Stimulated activated naive CD4-positive, alpha-beta T cell treated with Interleukin-2 at 50 U/mL for 16 hours (primary cell): ENCODE measurements at regions not wholly inside any gene's neighbourhood (a gene's known extent, or its start where the extent isn't known, plus 50 kb on each side); places are given as distances from the start of the nearest gene placed in this dataset.

ENCODE experiments used
- DNase-seq: peaks from one replicate; lab custom pipeline; 2025; lab: John Stamatoyannopoulos, UW

DNA sequence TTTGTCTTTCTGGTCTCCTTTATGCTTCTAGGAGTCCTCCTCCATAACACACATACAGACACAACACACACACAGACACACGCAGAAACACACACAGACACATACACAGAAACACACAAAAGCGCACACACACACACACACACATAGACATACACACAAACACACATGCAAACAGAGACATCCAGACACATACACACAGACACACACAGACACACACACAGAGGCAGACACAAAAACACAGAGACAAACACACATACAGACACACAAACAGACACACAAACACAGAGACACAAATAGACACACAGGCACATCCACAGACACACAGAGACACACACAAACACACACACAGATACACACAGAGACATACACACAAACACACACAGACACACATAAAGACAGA lies 220.2 kb downstream of the IRX2 start:
- DNase-seq: no peak

DNA sequence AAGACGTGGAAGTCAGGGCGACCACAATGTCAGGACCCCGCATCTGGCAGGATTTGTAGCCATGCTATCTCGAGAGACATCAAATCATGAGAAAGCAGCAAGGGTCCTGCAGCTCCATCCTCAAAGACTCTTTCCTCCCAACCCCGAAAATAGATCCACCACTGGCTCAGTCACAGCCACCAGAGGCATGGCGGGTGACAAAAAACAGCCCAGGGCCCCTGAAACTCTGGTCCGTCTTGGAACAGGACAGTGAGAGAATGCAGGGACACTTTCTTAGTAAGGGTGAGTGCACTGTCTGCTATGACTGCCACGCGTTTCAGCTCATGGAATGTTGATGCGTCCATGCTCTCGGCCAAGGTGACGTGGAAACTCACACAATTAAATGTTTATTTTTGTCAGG lies 220.9 kb downstream of the IRX2 start:
- no peak for DNase-seq

DNA sequence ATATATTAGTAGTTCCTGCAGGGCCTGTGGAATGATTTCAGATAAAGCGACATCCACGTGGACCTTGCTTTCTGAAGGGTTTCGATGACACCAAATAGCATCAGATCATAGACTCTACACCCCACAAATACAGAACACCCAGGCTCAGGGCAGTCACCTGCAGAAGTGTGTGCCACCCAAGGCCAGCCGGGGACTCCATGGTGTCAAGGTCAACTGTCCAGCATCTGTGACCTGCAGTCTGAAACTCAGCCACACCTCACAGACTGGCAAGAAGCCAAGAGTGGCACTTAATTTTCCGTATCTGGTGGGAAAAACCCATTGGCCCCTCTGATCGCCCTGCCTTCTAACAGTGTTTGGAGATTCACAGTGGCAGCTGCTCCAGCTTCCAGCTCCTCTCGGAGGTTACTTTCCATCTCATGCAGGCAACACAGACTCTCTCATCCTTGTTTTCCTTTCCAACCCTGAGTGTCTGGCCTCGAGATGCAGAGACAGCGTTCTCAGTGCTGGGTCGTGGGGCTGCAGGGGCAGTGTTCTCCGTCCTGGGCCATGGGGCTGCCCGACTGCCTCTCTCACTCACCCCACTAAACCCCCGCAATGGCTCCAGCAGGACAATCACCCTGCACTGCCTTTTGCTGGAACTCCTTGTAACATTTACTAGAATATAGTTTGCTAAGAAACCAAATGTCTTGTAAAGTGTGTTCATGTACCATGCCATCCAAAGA lies 221.9 kb downstream of the IRX2 start:
- DNase-seq: no peak

DNA sequence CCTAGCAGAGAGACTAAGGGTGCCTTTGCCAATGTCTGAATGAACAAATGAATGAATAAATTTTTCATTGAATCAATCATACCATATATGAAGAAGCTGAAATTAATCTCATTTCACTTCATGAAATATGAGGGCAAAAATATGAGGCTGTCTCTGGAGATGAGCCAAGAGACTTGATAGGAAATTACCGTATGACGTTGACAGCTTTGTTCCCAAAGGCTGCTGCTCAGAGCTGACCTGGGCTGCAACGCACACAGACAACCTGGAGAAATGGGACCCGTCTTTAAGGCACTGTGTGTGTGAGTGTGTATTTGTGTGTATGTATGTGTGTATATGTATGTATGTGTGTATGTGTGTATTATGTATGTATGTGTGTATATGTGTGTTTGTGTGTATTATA lies 226.1 kb downstream of the IRX2 start:
- no peak for DNase-seq

DNA sequence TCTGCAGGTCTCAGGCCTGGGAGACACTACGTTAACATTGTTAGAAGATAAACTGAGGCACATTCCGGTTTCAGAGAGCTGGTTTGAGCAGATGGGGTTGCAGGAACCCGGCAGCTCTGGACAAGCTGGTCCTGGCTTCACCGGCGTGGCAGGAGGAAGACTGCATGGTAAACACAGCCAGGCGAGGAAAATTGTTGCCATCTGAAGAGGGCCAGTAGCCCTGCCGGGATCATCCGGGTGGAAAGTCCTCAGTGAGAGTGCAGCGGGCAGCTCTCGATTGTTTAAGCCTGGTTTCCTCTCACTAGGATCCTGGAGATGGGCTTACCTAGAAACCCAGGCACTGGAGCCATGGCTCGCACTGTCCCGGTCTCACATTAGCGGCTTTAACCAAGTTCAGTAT lies 226.9 kb downstream of the IRX2 start:
- no peak for DNase-seq

DNA sequence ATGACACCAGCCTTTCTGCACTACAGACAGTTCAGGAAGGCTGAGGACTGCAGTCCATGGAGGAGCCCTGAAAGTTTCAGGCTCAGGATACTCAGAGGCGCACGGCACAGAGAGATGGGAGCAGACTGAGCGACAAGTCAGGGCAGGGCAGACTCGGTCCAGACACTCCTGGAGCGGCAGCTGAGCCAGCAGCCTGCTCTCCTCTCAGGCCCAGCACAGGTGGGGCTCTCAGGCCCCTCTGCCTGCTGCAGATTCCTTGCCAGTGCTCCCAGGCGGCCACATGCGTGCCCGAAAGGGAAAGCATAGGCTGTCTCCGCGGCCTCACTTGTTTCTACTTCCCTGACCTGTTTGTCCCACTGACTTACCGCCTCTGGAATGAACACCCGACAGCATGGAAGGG lies 228.3 kb downstream of the IRX2 start:
- no peak for DNase-seq

DNA sequence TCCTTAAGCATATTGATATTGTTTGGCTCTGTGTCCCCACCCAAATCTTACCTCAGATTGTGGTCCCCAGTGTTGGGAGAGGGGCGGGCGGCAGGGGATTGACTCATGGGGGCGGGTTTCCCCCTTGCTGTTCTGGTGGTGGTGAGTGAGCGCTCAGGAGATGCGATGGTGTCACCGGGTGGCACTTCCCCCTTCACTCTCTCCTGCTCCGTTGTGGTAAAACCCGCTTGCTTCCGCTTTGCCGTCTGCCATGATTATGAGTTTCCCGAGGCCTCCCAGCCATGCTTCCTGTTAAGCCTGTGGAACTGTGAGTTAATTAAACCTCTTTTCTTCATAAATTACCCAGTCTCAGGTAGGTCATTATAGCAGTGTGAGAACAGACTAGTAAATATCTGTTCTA lies 229.1 kb downstream of the IRX2 start:
- DNase-seq: no peak

DNA sequence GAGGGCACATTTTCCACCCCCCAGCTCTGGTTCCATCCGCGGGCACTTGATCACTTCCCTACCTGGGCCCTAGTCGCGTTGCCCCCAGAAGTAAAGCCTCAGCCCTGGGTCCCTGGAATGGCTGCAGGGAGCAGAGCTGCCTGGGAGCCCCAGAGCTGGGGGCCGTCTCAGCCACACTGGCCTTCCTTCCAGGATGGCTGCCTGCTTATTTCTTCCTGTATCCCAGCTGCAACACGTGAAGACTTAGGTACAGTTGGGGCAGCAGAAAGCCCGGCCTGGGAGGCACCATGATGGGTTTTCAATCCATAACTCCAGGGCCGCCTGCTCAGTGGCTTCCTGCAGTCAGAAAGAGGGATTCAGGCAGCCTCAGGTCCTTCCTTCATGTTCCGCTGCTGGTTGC lies 232.3 kb downstream of the IRX2 start:
- no peak for DNase-seq

DNA sequence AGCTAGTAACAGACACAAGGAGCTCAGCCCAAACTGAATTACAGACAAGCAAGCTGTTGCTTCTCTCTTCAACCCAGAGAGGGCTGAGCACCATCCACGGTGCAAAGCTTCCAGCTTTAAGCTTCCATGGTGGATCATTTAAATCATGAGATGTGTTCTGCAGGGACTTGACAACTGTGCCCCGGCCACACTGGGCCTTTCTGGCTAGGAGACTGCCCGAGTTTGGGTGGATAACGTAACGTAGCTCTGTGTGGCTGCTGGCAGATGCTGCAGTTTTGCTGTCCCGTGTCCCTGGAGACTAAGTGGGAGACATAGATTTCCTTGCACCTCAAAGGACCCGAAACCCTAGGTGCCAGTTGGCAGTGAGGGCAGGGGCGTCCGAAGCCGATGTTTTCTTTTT lies 234.0 kb downstream of the IRX2 start:
- DNase-seq: no peak

DNA sequence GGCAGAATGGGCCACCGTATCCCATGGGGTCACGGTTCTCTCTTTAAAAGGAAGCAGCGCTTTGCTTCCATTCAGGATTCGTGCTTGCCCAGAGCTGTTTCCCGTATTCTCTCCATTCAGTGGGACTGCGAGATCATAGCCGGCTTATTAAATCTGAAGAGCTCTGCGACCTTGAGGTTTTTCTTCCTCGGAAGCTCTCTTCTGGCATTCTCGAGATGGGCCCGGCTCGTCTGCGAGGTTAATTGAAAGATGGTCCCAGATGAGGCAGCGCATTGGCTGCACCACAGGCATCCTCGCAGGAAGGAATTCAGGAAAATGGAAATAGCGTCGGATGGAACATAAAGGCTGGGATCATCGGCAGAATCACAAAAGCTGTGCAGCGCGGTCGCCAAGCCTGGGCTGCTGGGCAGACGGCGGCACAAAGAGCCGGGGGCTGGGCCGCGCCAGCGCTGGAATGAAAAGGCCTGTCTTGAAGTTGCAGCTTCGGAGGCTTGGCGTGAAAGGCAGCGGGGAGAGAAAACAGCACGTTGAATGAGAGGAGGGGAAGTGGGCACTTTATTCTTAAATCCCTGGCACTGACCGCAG lies 236.2 kb downstream of the IRX2 start:
- no peak for DNase-seq

DNA sequence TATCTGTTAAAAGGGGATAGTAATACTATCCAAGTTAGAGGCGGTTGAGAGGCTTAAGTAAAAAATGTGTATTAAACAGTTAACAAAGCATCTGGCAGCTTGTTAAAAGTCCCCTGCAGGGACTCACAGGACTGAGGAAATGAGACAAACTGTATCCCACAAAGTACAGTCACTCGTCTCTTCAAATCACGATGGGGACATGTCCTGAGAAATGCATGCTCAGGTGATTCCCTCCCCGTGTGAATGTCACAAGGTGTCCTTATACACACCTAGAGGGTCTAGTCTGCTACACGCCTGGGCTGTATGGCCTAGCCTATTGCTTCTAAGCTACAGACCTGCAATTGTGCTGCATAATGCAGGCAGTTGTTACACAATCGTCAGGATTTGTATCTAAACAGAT lies 237.0 kb downstream of the IRX2 start:
- DNase-seq: no peak

DNA sequence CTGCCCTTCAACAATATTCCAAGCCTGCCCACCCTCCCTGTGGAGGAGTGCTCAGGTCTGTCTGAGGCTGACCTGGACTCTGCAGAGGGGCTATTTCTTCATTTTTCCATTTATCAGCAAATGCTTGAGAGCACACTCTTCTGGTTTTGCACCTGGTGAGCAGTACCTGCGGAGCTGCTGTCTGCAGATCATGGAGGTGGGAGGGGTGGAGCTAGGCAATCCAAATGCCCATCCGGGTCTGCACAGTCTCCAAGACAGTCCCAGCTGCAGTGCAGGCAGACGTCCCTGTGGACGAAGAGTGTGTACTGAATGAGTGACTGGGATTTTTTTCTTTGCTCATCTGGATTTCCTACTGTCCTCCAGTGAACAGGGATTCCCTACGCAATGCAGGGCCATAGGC lies 239.8 kb downstream of the IRX2 start:
- no peak for DNase-seq

DNA sequence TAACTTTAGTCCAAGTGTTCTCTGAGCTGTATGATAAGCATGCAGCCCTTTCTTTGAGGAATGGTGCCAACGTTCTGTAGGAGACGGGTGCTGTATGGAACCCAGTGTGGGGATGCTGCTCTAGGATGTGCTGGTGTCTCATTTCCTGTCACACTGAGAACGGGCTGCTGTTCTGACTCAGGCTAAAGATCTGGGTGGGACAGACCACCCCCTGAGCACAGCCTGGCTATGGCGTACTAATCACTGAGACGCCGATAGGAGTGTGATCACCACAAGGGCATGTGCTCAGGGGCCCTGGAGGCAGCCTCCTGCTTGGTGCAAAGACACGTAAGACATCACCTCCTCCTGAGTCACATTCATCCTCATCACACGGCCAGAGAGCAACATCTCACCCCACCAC lies 240.4 kb downstream of the IRX2 start:
- DNase-seq: no peak

DNA sequence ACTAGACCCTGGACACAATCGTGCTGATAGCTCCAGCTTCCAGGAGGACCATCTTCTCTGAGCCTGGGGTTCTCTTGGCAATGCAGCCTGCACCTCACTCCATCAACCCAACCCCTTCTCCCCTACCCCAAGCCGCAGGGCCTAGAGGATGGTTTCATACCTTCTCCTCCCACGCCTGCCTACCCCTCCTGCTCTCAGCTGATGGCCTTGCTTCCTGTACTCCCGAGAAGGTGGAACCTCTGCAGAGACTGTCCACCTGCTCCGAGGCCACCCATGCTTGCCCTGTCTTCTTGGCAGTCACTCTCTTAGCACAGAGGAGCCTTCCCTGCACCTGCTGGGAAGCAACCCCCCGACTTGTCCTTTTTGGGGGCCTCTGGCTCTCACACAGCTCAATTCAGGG lies 241.9 kb downstream of the IRX2 start:
- no peak for DNase-seq

DNA sequence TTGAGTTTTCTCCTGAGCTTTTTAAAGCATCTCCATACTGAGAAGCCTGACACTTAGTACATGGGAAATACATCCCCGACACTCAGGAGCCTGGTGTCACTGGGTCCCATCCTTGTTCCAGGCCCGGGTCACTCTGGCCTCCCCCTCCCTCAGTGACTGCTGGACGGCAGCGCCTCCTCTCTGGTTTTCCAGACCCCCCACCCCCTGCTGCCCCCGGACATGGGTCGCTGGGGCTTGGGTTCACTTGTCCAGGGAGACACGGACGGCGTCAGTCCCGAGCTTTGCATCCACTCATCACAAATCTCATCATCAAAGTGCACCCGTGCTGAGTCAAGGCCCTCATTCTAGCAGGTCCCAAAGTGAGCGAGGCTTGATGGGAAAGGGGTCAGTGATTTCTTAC lies 243.0 kb downstream of the IRX2 start:
- no peak for DNase-seq

DNA sequence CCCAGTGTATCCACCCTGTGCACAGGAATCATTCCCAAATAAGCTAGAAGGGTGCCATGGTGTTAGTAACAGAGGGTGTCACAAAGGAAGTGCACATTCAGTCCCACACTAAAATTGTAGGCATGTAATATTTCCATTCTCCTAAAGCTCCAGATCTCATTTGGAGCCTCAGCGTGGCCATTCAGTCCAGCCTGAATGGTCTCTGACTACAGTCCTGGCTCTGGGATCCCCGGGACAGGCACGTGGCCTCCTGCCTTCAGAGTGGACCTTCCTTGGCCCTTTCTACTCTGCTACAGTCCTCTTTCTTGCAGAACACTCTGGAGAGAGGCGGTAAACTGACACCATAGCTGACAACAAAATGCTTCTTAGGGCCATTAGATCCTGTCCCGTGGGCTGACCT lies 243.9 kb downstream of the IRX2 start:
- DNase-seq: no peak

DNA sequence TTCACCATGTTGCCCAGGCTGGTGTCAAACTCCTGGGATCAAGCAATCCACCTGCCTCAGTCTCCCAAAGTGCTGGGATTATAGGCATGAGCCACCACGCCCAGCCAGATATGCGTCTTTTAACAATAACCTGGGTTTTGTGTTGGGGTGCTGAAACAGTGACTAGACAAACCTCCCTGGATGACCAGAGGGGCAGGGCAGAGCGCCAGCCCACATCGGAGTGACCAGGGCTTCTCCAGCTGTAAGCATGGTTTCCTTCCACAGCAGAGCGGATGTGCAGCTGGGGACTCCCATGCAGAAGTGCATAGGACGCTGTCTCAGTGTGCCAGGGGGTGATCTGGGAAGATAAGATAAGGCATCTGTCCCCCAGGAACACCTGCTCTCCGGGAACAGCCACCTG lies 244.9 kb downstream of the IRX2 start:
- DNase-seq: no peak

DNA sequence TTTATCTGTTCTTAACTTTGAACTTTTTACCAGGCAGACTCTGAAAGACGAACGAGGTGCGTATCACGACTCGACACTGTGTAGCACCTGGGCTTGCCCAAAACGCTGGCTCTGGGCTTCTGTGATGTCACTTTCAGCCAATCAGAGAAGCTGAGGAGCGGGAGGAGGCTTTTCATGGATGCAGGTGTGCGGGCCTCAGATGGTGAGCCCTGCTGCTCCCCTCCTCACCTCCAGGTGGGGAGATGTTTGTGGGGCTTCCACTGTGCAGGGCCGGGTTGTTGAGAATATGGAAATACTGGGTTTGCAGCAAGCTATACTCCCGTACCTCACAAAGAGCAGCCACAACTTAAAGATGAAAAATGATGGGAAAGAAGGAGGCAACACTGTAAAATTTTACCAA lies 246.3 kb downstream of the IRX2 start:
- no peak for DNase-seq

DNA sequence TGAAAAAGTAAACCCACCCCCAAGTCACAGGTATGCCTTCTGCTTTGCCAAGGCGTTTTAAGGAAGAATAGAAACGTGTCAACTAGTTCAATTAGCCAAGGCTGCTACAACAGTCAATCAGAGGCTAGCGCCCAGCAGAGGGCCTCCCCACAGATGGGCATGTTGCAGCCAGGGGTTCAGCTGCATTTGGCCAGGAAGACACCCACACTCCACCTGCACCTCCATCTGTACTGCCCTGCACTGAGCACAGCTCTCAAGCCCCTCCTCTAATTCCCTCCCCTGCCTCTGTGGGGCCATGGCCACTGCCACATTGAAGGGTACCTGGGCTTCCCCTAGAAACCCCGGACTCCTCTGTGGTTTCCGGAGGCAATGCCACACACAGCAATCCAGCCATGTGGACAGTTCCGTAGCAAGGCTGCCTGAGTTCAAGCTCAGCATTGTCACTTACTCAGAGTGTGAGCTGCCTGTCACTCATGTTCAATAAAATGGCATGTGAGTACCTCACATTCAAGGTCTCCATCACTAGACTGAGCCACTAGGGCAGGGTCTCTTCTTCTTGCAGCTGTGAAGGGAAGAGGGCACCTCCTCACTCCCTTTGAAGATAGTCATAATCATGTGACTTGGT lies 248.4 kb downstream of the IRX2 start:
- DNase-seq: no peak

DNA sequence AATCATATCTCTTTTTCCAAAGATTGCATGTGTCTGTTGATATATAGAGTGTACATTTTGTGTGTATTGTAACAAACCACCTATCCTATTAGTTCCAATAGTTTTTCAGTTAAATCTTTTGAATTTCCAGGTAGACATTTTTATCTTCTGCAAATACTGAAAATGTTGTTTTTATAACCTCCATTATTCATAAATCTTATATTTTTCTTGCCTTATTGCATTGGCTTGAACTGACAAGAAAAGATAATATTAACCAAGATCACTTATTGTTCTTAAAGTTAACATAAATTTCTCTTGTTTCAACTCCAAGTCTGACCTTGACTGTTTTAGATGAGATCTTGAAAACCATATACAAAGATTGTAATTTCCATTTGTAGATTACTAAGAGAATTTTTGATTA lies 251.6 kb downstream of the IRX2 start:
- DNase-seq: no peak

DNA sequence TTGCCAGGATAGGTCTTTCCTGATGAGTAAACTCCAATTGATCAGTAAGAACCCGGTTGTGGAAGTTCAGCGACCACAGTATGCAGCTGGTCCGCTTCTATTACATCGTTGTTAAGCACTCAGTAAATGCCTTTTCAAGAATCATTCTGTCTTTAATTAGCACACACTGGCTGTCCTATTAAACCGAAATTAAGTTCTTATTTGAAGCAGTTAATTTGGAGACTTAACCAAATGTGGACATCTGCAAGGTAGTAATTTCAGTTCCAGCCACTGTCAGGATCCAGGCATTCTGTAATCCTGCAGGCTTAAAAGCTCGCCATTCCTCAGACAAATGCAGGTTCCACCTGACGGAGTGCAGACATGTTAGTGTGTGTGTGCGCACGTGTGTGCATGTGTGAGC lies 254.6 kb downstream of the IRX2 start:
- no peak for DNase-seq

DNA sequence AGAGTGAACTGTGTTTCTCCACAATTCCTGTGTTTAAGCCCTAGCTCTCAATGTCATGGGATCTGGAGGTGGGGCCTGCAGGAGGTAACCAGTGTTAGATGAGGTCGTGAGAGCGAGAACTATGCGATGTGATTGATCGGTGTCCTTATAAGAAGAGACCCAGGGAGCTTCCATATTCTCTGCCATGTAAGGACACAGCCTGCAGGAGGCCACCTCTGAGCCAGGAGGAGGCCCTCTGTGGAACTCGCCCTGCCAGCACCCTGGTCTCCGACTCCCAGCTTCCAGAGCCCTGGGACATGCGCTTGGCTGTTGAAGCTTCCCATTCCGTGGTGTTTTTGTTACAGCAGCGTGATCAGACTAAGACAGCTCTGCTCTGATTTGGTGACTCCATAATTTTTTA lies 255.4 kb downstream of the IRX2 start:
- no peak for DNase-seq

DNA sequence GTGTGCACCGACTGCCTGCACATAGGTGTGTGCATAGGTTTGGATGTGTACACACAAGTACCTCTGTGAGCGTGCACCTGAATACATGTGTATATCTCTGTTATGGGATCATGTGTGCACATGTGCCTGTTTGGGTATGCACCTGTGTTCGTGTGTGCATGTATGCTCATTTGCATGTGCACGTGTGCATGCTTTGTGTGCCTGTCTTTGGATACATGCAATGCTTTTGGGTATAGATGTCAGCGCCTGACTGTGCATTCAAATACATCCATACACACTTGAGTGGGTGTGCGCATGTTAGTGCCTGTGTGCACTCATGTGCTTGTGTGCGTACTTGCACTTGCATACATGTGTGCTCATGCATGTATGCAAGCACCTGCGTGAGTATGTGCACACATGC lies 258.1 kb downstream of the IRX2 start:
- DNase-seq: no peak

DNA sequence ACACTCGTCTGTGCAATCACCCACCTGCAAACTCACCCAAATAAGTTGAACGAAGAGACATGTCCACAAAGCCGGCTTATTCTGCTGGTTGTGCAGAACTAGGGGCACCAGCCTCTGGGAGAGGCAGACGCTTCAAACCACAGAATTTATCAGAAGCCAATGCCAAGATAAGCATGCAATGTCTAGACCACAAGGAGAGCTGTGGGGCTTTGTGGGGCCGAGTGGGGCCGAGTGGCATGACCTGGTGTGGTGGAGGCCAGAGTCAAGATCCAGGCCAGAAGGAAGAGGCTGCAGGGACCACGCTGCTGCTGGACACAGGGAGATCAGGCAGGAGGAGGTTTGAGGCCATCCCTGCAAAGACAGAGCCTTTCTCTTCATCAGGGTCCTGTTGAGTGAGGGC lies 259.0 kb downstream of the IRX2 start:
- no peak for DNase-seq
